ENCODE measurements at regions not wholly inside any gene's neighbourhood (a gene's known extent, or its start where the extent isn't known, plus 50 kb on each side); places are given as distances from the start of the nearest gene placed in this dataset.

- no peaks in the 10 kb centered on the region for H3K27me3 Mint-ChIP-seq (ENCODE audit: insufficient read depth, low read depth)
- Histone ChIP-seq H3K4me1 (no peaks in the 10 kb centered on the region), H3K27me3 (no peaks in the 10 kb centered on the region), H3K9ac (no peak overlapping the region), H3K36me3 (no peaks in the 10 kb centered on the region), H2AFZ (replicated peaks) (no peak overlapping the region), H3K4me3 (no peak overlapping the region), H3K4me2 (no peak overlapping the region), H3F3A (ENCODE audit: low read depth) (no peaks in the 10 kb centered on the region), H3K79me2 (ENCODE audit: low read depth) (no peaks in the 10 kb centered on the region), H3K27ac (no peak overlapping the region), H4K20me1 (ENCODE audit: low read depth) (no peaks in the 10 kb centered on the region), H3K9me3 (ENCODE audit: low read depth) (no peaks in the 10 kb centered on the region)
- no peak overlapping the region for H3K4me3 Mint-ChIP-seq
- no peaks in the 10 kb centered on the region for H3K36me3 Mint-ChIP-seq
- H3K9me3 Mint-ChIP-seq, result peaks cover 4% of the 10 kb centered on the region
- DNase-seq (ENCODE audit: low spot score), result no peak
- no peak for TF ChIP-seq CTCF (IDR thresholded peaks at IDR 0.05)
- no peak for TF ChIP-seq EZH2phosphoT487 (IDR thresholded peaks at IDR 0.05)
- TF ChIP-seq EZH2 (IDR thresholded peaks at IDR 0.05), result no peak
- no peak overlapping the region for H3K27ac Mint-ChIP-seq
- H3K4me1 Mint-ChIP-seq, result no peaks in the 10 kb centered on the region
Measured at GRCh38 chr11:13594044-13594443, 74.4 kb upstream of the FAR1 start.

GRCh38 chr11:13578514-13579140 is 82.8 kb upstream of the PTH start:
- Mint-ChIP-seq H3K27ac (no peak overlapping the region), H3K36me3 (no peaks in the 10 kb centered on the region), H3K4me3 (no peak overlapping the region), H3K27me3 (ENCODE audit: insufficient read depth, low read depth) (no peaks in the 10 kb centered on the region), H3K9me3 (peaks cover 16% of the 10 kb centered on the region), H3K4me1 (no peaks in the 10 kb centered on the region)
- Histone ChIP-seq H3K4me2 (no peak overlapping the region), H4K20me1 (ENCODE audit: low read depth) (no peaks in the 10 kb centered on the region), H3K4me3 (no peak overlapping the region), H2AFZ (replicated peaks) (no peak overlapping the region), H3K9me3 (ENCODE audit: low read depth) (peaks cover 11% of the 10 kb centered on the region), H3K9ac (no peak overlapping the region), H3K27ac (no peak overlapping the region), H3K4me1 (no peaks in the 10 kb centered on the region), H3F3A (ENCODE audit: low read depth) (no peaks in the 10 kb centered on the region), H3K36me3 (no peaks in the 10 kb centered on the region), H3K79me2 (ENCODE audit: low read depth) (no peaks in the 10 kb centered on the region), H3K27me3 (no peaks in the 10 kb centered on the region)
- TF ChIP-seq EZH2 (IDR thresholded peaks at IDR 0.05), result no peak
- no peak for TF ChIP-seq CTCF (IDR thresholded peaks at IDR 0.05)
- TF ChIP-seq EZH2phosphoT487 (IDR thresholded peaks at IDR 0.05), result no peak
- DNase-seq (ENCODE audit: low spot score), result no peak

DNA sequence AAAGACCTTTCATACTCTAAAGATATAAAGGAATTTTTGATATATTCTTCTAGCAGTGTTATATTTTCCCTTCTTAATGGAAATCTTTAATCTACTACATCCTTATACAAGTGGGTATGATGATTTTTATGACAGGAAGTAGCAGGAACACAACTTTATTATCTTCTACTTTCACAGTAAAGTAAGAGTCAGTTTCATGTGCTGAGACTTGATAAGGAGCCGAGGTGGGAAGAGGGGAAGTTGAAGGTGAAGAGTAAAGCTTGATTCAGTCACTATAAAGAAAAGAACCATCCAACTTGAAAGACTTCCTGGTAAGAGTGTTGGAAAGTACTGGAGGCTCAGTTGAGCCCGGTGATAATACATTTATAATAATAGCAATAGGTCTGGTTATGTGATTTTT is 82.1 kb upstream of the PTH start:
- Mint-ChIP-seq H3K27me3 (ENCODE audit: insufficient read depth, low read depth) (no peaks in the 10 kb centered on the region), H3K9me3 (peaks cover 10% of the 10 kb centered on the region), H3K36me3 (no peaks in the 10 kb centered on the region), H3K4me1 (no peaks in the 10 kb centered on the region), H3K27ac (no peak overlapping the region), H3K4me3 (no peak overlapping the region)
- Histone ChIP-seq H2AFZ (replicated peaks) (no peak overlapping the region), H3K79me2 (ENCODE audit: low read depth) (no peaks in the 10 kb centered on the region), H3K4me2 (no peak overlapping the region), H3K4me1 (no peaks in the 10 kb centered on the region), H3K9me3 (ENCODE audit: low read depth) (peaks cover 11% of the 10 kb centered on the region), H3K27me3 (no peaks in the 10 kb centered on the region), H4K20me1 (ENCODE audit: low read depth) (no peaks in the 10 kb centered on the region), H3K9ac (no peak overlapping the region), H3K4me3 (no peak overlapping the region), H3K27ac (no peak overlapping the region), H3K36me3 (no peaks in the 10 kb centered on the region), H3F3A (ENCODE audit: low read depth) (no peaks in the 10 kb centered on the region)
- no peak for TF ChIP-seq CTCF (IDR thresholded peaks at IDR 0.05)
- TF ChIP-seq EZH2 (IDR thresholded peaks at IDR 0.05), result no peak
- no peak for TF ChIP-seq EZH2phosphoT487 (IDR thresholded peaks at IDR 0.05)
- DNase-seq (ENCODE audit: low spot score), result no peak

Data from neural progenitor cell (in vitro differentiated cells).